ENCODE measurements at regions not wholly inside any gene's neighbourhood (a gene's known extent, or its start where the extent isn't known, plus 50 kb on each side); places are given as distances from the start of the nearest gene placed in this dataset.

DNA sequence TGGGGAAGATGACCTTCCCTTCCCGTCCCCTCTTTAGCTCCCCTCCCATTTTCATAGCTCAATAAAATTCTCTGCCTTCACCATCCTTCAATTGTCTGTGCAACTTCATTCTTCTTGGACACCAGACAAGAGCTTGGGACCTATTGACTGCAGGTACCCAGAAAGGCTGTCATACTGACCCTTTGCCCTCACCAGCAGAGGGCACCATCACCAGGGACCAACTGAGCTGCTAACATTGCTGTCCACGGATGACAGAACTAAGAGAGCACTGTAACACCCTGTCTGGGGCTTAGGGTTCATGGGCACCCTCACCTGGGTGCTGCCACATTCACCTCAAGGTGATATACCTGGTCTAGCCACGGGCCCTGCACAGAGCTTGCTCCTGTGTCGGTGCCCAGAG is 141.3 kb upstream of the VCX3B start:
- DNase-seq, result peak; percentile 0 to 6

DNA sequence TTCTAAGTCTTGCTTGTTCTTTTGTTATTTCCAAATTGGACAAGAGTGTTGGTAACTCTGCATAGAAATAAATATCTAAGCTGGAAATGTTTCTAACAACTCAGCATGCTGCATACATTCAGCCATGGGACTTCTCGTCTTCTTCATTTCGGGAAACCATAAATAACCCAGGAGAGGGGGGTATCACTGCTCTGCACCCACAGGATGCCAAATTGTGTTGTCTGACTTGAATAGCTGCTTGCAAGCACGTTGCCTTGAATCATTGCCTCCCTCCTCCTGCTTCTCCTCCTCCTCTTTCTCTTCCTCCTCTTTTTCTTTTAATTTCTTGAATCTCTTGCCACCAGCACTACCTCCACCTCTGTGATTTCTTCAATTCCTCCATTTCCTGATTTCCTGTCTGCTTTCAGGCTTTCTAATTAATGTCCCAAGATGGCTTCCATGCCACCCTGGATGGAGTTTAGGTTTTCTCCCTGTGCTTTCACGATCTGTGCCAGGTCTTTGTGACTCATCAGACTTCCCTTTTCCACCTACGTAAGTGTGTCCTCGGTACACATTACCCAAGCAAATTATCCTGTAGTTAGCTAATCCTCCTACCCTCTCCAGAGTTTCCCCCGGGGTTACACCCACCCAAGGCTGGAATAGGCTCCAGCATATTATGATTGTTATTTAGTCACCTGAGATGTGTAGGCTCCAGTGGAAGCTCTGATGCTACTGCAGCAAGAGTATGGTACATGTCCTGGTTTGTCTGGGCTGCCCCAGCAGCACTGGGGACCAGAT is 122.6 kb upstream of the VCX3B start:
- DNase-seq, result no peak

DNA sequence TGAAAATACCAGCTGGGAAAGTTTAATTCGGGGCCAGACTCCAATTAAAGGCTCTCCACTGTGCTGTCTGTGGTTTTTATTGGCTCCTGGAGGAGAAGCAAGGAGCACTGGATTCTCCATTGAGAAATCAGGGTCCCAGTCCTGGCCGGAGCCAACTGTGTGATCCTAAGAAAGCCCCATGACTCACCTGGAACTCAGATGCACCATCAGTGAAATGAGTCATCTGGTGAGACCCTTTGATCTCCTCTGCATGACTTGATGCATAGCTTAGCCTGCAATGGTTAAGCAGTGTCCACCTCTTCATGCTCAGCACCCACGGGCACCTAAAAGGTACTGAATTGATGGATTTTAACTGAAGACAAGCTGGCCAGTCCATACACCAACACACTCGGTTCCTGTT is 119.2 kb upstream of the VCX3B start:
- DNase-seq, result no peak

DNA sequence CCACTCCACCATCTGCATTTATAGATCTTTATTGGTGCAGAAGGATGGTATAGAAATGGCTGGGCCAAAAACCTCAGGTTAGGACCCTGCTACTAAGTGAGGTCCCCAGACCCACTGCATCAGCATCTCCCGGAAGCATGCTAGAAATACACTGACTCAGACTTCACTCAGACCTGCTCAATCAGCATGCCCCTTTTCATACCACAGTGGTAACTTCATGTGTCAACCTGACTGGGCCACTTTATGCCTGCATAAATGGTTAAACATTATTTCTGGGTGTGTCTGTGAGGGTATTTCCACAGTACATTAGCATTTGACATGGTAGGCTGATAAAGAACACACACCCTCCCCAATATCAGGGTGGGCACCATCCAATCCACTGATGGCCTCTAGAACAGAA is 118.6 kb upstream of the VCX3B start:
- no peak for DNase-seq

DNA sequence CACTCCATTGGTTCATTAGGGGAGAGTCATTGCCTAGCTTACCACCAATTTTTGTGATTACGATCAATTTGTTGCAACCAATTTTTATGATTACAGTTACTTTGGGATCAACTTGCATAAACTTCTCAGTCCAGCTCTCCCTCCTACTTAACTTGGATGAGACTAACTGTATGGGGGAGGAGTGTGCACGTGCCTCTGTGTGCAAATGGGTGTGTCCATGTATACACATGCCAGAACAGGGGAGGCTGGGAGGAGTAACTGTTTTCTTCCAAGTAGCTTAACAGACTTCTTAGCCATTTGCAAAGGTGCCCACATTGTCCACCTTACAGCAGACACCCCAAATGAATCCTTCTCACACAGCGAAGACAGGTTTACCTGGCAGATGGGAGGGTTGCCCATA is 117.7 kb upstream of the VCX3B start:
- no peak for DNase-seq

DNA sequence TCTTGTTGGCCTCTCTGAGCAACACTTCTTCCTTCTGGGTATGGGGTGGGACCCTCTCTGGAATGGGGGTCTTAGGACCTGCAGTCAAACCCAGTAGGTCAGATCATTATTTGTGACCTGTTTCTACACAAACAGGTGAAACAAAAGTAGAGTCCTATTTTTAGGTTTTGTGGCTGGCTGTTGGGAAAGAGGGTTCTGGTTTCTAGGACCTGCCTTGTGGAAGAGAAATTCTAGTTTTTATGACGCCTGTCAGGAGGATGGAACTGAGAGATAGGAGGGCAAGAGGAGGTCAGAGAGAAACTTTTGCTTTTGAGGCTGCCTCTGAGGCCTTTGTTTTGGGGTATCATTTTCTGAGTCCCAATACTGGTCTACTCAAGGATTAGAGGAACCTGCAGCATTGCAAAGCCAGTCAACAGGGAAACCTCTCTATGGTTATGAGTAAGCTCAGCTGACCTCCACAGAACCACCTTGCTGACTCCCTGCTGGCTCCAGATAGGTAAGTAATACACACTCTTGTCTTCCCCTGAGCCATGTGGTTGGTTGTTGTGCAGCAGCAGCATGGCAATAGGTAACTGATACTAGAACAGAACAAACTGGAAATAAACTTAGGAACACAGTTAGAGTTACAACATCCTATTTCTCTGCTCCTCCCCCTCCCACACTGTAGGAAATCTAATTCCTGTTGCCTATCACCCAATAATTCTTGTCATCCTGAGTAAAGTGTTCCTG is 114.7 kb upstream of the VCX3B start:
- no peak for DNase-seq

DNA sequence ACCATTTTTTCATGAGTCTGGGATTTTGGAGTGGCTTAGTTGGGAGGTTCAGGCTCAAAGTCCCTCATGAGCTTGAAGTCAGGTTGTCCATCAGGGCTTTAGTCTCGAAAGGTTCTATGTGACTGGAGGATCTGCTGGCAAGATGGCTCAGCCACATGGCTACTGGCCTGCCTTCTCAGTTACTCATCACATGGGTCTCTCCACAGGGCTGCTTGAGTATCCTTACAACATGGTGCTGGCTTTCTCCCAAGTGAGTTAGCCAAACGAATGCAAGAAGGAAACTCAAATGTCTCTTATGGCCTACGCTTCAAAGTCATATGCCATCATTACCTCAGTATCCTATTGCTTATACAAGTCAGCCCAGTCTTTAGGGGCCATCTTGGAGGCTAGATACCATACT is 106.3 kb upstream of the VCX3B start:
- no peak for DNase-seq

DNA sequence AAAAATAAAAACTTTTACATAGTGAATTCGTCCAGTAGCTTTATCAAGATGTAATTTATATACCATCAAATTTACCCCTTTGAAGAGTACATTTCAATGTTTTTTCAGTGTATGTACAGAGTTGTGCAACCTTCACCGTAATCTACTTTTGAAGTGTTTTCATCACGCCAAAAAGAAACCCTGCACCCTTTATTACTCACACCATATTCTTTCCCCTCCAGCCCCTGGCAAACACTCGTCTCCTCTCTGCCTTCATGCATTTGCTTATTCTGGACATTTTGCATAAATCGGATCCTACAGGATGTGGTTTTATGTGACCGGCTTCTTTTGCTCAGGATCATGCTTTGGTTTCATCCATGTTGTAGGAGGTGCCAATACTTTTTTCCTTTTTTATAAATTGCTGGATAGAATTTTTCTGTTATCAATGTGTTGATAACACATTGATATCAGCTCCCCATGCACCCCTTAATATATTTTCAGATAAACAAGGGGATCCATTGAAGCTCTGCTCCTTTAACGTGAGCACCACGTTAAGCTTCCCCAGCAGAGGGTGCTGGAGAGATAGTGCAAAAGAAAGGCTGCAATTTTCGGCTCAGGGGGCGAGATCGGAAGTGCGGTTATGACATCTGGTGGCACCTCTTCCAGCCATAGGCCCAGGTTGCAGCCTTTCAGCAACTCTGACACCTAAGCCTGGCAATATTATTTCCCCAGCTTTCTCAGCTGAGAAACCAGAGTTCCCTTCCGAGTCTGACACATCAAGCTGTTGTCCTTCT is 100.1 kb upstream of the VCX3B start:
- peak; percentile 41 to 68 for DNase-seq

DNA sequence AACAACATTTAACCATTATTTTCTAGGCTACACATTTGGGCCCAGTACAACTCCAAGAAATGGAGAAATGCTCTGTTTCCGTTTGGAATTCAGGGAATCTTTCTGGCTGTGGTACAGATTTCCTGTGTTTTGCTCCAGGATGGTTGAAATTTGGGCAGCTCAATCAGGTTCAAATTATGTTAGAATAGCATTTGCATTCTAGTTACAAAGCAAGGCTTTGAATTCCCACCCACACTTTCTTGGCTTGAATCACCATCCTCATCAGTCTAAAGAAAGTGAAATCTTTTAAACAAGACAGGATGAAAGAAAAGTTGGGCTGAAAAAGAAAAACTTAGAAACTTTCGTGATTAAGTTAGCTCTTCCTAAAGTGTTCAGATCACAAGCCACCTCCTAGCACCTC is 98.1 kb upstream of the VCX3B start:
- DNase-seq, result no peak

DNA sequence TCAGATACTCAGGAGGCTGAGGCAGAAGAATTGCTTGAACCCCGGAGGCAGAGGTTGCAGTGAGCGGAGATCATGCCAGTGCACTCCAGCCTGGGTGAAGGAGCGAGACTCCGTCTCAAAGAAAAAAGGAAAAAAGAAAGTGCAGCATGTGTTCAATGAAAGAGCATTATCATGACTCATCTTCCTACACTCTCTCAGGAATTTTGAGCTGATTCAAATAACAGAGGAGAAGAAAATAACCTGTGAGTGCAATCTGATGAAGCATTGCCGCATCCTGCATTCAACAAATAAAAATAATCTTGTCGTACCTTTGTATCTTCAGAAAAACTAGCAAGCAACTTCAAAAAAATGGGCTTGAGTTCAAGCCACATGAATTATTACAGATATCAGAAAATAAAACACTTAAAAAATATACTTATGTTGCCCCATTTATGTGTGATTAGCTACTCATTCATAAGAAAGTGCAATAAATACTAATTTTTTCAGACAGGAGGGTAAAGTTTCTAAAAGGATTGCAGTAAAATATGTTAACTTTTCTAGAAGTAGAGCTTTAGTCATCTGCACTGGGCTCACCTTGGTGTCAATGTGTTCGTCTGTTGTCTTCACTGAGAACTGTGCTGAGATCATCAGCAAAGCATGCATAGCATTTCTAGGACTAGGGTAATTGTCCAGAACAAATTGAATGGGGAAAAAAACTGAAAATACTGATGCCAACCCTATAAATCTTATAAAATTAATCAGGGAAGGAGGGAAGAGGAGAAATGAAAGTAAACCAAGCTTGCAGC is 90.4 kb upstream of the VCX3B start:
- no peak for DNase-seq

DNA sequence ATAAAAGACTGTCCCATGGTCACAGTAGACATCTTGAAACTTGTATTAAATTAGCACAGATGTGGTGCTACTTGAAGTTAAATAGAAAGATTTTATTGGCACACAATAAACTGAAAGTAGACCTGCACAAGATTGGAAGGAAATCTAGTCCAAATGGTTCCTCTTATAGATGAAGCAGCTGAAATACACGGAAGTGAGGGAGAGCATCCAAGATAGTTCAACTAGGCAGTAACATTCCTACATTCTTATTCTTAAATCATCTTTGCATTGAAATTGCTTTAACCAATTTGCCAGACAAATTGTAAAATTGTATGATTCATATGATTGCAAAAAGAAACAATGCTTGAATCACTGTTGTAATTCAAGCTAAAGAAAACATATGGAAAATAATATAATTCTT is 87.6 kb upstream of the VCX3B start:
- no peak for DNase-seq

DNA sequence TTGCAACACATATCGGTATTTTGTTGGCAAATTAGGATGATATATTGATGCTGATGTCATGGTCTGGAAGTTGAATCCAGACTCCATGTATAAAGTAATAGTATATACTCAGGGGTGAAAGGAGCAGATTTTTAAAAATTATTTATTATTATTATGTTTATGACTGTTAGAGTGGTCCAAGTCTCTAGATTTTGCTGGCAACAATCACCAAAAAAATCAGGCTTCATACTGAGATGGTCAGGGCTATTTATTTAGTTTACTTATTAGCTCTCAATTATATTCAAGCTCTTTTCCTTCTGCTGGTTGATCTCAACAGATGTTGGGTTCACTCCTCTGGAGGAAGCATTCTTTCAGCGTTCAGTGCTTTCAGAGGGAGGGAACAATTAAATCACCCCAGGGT is 73.9 kb upstream of the VCX3B start:
- DNase-seq, result no peak

DNA sequence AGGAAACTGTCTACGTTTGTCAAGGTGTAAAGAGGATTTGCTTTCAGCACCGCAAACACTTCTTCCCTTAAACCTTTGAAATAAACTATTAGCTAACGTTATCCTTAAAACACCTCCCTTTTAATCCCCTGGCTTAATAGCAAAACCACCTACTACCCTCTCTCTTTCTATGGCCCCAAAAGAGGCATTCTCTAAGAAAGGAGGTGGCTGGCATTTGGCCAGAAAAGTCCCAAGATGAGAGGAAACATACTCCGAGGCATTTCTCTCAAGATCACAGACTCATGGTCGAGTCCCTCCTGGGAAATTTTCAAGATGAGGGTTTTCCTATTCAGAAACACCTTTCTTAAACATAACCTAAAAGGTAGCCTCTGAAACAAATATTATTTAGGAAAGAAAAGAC is 60.6 kb upstream of the VCX3B start:
- no peak for DNase-seq

DNA sequence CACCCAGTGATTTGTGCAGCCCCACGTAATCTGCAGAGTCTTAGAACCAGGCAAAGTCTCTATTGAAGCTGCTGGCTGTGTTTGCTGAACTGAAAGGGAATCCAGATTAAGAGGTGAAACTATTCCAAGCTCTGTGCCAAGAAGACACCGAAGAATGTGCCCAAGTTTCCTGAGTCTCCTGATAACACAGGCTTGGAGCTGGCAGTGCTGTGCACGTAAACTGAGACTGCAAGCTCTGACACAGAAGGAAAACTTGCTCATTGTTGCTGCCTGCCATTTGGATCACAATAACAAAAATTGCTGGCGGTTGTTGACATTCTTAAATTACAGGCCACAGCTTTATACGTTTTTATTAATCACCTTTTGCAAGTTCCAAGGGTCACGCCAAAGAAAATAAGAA is 60.2 kb upstream of the VCX3B start:
- no peak for DNase-seq

DNA sequence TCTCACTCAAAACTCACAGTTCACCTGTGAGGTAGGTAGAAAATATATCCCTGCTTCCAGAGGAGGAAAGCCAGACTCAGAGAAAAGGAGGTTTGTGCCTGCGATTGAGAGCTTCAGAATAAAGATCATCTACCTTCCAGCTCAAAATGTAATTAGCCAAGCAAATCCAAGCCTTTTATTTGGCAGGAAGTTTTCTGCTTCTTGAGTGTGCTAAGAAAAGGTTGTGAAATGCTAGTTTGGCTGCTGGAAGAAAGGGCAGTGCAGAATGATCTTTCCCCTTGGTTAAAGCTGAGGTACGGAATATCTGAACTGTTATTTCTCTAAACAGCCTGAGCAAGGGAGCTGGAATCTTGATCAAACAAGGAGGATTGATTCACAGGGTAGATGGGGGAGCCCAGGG is 59.7 kb upstream of the VCX3B start:
- no peak for DNase-seq

DNA sequence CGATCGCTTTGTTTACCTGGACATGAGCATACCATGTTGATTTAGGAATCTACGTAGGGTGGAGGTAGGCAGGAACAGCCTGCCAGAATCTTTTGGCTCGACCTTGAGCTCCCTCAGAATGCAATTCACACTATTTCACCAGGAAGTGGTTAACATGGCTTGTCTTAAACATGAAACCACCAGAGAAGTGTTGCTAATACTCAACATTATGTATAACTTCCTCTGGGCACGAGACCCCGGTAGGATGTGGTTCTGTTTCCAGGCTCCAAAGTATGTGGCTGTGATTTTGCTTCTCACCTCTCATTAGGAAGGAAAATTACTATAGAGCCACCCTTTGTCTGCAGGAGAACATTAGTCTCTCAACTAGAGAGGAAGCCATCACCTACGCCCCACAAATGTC is 59.0 kb upstream of the VCX3B start:
- peak; percentile 23 to 35 for DNase-seq

DNA sequence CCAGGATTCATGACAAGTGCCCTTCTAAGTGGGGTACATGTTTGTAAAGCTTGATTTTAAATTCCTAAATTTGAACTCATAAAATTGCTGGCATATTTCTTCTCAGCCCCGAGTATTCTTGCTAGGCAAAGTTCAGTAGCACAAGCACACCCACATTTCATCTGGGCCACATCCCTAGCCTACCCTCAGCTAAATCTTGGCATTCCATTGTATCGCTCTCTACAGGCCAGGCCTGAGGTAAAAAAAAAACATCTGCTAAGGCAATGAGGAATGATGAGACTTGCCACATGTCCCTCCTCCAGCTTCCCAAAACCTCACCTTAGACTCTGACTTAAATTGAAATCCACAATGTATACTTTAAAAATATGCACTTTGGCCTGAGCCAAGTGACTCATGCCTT is 51.4 kb upstream of the VCX3B start:
- no peak for DNase-seq
